HL-60 (cell line): ENCODE measurements at regions not wholly inside any gene's neighbourhood (a gene's known extent, or its start where the extent isn't known, plus 50 kb on each side); places are given as distances from the start of the nearest gene placed in this dataset.

ENCODE experiments used
- DNase-seq, 2 experiments: peaks; one replicate each; pipeline ENCODE4 v3.0.0-alpha.2; 2010 to 2020; ENCODE audit warnings: low read depth in 1 of 2, low spot score in 1 of 2
- H3K27ac ChIP-seq: fragments of 250-450 bp; sonication (Bioruptor Pico); replicated peaks from 2 replicates; pipeline ENCODE4 v1.5.1; 2020; ENCODE audit warnings: mild to moderate bottlenecking, moderate library complexity
- H3K27me3 ChIP-seq: fragments of 250-450 bp; sonication (Bioruptor Pico); 2 replicates; pipeline ENCODE4 v1.5.1; 2021; ENCODE audit warnings: mild to moderate bottlenecking, moderate library complexity; ENCODE audit not compliant: insufficient read depth, poor library complexity, severe bottlenecking
- H3K4me3 ChIP-seq: replicated peaks from 2 replicates; pipeline ENCODE4 v1.5.1; 2011; ENCODE audit warnings: mild to moderate bottlenecking, control low read depth, low read length; ENCODE audit not compliant: insufficient read depth
- GABPA ChIP-seq: IDR thresholded peaks from 2 replicates; pipeline ENCODE4 v1.6.1; 2012; ENCODE audit warnings: low read depth
- POLR2AphosphoS5 ChIP-seq: IDR thresholded peaks from 2 replicates; pipeline ENCODE4 v1.6.1; 2012; ENCODE audit warnings: low read depth
- SPI1 ChIP-seq: IDR thresholded peaks from 2 replicates; pipeline ENCODE4 v1.6.1; 2012; ENCODE audit warnings: low read depth, mild to moderate bottlenecking, borderline replicate concordance
- TF ChIP-seq, protein P1 (sequence below): IDR thresholded peaks from one replicate; pipeline ENCODE4 v1.5.1; 2011; ENCODE audit warnings: low read length, control low read depth, inconsistent platforms; ENCODE audit not compliant: insufficient read depth
- TF ChIP-seq, protein P2 (sequence below): IDR thresholded peaks from 2 replicates; pipeline ENCODE4 v1.6.1; 2012; ENCODE audit warnings: low read depth; ENCODE audit not compliant: insufficient replicate concordance

DNA sequence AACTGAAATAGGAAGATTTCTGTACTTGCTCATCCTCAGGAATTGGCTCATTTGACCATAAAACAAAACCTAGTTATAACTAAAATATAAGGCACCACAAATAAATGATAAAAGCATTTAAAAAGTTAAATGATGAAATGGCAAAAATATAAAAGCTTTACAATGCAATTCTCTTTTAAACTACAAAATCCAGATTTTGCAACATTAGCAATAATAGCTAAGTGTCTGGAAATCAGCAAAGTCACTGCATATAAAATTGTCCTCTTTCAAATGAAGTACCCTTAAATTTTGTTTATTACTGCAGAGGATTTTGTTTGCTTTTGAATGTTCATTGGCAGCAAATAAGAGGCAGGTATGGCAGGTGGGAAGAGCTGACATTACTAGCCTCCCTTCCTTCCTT, 270.4 kb upstream of the RSPO3 start:
- TF ChIP-seq, protein P1, sequence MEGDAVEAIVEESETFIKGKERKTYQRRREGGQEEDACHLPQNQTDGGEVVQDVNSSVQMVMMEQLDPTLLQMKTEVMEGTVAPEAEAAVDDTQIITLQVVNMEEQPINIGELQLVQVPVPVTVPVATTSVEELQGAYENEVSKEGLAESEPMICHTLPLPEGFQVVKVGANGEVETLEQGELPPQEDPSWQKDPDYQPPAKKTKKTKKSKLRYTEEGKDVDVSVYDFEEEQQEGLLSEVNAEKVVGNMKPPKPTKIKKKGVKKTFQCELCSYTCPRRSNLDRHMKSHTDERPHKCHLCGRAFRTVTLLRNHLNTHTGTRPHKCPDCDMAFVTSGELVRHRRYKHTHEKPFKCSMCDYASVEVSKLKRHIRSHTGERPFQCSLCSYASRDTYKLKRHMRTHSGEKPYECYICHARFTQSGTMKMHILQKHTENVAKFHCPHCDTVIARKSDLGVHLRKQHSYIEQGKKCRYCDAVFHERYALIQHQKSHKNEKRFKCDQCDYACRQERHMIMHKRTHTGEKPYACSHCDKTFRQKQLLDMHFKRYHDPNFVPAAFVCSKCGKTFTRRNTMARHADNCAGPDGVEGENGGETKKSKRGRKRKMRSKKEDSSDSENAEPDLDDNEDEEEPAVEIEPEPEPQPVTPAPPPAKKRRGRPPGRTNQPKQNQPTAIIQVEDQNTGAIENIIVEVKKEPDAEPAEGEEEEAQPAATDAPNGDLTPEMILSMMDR = no peak
- TF ChIP-seq POLR2AphosphoS5 = no peak
- no peak for TF ChIP-seq SPI1
- no peak for TF ChIP-seq GABPA
- TF ChIP-seq, protein P2, sequence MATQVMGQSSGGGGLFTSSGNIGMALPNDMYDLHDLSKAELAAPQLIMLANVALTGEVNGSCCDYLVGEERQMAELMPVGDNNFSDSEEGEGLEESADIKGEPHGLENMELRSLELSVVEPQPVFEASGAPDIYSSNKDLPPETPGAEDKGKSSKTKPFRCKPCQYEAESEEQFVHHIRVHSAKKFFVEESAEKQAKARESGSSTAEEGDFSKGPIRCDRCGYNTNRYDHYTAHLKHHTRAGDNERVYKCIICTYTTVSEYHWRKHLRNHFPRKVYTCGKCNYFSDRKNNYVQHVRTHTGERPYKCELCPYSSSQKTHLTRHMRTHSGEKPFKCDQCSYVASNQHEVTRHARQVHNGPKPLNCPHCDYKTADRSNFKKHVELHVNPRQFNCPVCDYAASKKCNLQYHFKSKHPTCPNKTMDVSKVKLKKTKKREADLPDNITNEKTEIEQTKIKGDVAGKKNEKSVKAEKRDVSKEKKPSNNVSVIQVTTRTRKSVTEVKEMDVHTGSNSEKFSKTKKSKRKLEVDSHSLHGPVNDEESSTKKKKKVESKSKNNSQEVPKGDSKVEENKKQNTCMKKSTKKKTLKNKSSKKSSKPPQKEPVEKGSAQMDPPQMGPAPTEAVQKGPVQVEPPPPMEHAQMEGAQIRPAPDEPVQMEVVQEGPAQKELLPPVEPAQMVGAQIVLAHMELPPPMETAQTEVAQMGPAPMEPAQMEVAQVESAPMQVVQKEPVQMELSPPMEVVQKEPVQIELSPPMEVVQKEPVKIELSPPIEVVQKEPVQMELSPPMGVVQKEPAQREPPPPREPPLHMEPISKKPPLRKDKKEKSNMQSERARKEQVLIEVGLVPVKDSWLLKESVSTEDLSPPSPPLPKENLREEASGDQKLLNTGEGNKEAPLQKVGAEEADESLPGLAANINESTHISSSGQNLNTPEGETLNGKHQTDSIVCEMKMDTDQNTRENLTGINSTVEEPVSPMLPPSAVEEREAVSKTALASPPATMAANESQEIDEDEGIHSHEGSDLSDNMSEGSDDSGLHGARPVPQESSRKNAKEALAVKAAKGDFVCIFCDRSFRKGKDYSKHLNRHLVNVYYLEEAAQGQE = no peak
- Histone ChIP-seq H3K27ac (no peak overlapping the region), H3K4me3 (no peak overlapping the region), H3K27me3 (no peaks in the 10 kb centered on the region)
- DNase-seq = no peak

DNA sequence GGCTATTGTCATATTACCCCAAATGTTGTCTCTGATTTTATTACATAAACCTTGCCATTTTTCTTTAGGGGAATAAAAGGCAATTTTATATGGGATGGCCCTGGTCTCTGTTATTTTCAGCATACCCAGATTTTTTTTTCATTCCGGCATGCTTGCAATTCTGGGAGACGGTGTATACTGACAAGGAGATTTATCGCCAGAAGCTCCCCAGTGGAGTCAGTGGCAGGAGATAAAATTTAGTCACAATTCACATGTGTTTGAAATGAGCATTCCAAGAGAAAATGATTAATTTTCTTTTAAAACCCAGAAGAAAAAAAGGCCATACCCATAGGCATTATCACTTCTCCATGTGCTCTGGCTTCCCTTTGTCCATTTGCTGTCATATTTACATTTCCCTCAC, 250.8 kb upstream of the RSPO3 start:
- TF ChIP-seq GABPA (no peak), POLR2AphosphoS5 (no peak), SPI1 (no peak)
- TF ChIP-seq, protein P1 = no peak
- TF ChIP-seq, protein P2 = no peak
- DNase-seq = no peak
- Histone ChIP-seq H3K27me3 (no peaks in the 10 kb centered on the region), H3K27ac (no peak overlapping the region), H3K4me3 (no peak overlapping the region)

DNA sequence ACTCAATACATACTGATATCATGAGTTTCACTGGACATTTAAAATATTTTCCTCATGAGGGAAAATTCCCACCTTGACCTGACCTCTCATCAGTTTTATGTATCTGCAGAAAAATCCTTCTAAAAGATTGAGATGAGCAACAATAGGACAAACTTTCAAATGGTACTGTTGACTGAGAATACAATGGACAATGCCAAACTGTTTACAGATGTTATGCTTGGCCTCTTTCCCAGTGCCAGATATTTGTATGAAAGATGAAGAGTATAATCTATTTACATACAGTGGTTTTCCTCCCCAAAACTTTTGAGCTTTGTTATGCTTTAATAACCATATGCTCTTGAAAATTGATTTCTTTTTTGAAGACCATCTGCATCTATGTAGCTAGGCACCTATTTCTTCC, 245.1 kb upstream of the RSPO3 start:
- DNase-seq = no peak
- TF ChIP-seq POLR2AphosphoS5 = no peak
- TF ChIP-seq GABPA = no peak
- TF ChIP-seq, protein P1 = no peak
- no peak for TF ChIP-seq SPI1
- TF ChIP-seq, protein P2 = no peak
- no peaks in the 10 kb centered on the region for H3K27me3 ChIP-seq
- H3K27ac ChIP-seq = no peak overlapping the region
- H3K4me3 ChIP-seq = no peak overlapping the region
